Right atrium auricular region (tissue), 2 donors: ENCODE measurements at regions not wholly inside any gene's neighbourhood (a gene's known extent, or its start where the extent isn't known, plus 50 kb on each side); places are given as distances from the start of the nearest gene placed in this dataset.

ENCODE experiments used
- DNase-seq: peaks from one replicate; pipeline ENCODE4 v3.0.0-alpha.2; 2019; ENCODE audit warnings: low spot score
- H3K27ac ChIP-seq, 2 donors: fragments of 200-600 bp; sonication (generic); 1 replicate in 1 of 2; 2 replicates in 1 of 2; pipeline ENCODE4 v1.5.1; 2016 to 2019
- H3K27me3 ChIP-seq, 2 donors: fragments of 200-600 bp; sonication (generic); one replicate each; pipeline versions ENCODE4 v1.5.1 to v1.6.0; 2017 to 2019
- H3K36me3 ChIP-seq: fragments of 200-600 bp; sonication (generic); one replicate; pipeline ENCODE4 v1.5.1; 2016
- H3K4me1 ChIP-seq, 2 donors: fragments of 200-600 bp; sonication (generic); one replicate each; pipeline versions ENCODE4 v1.5.1 to v1.6.0; 2017 to 2019
- H3K4me3 ChIP-seq, 2 donors: fragments of 200-600 bp; sonication (generic); 1 replicate in 1 of 2; 2 replicates in 1 of 2; pipeline ENCODE4 v1.5.1; 2017 to 2019; ENCODE audit warnings: mild to moderate bottlenecking in 1 of 2, moderate library complexity in 1 of 2
- H3K9me3 ChIP-seq, 2 donors: fragments of 200-600 bp; sonication (generic); one replicate each; pipeline ENCODE4 v1.5.1; 2019
- CTCF ChIP-seq, 2 donors: fragments of 200-600 bp; sonication (generic); IDR thresholded peaks; one replicate each; pipeline ENCODE4 v1.5.1; 2019; ENCODE audit warnings: antibody characterized with exemption in 2 of 2

- H3K4me1 ChIP-seq, result no peaks in the 10 kb centered on the region
- H3K4me3 ChIP-seq, result no peak overlapping the region
- H3K9me3 ChIP-seq, result peaks cover 0 to 25% of the 10 kb centered on the region in 2 donors
- no peak for TF ChIP-seq CTCF (IDR thresholded peaks at IDR 0.05)
- no peaks in the 10 kb centered on the region for H3K36me3 ChIP-seq
- H3K27ac ChIP-seq, result no peak overlapping the region
- no peak for DNase-seq
- H3K27me3 ChIP-seq, result no peaks in the 10 kb centered on the region
Measured at GRCh38 chr9:135310134-135310533, 169.4 kb upstream of the PPP1R26 start.

GRCh38 chr9:135315572-135315971 lies 164.0 kb upstream of the PPP1R26 start:
- DNase-seq, result no peak
- Histone ChIP-seq H3K4me3 (no peak overlapping the region), H3K27me3 (no peaks in the 10 kb centered on the region), H3K4me1 (no peaks in the 10 kb centered on the region), H3K36me3 (no peaks in the 10 kb centered on the region), H3K27ac (no peak overlapping the region), H3K9me3 (peaks cover 0 to 25% of the 10 kb centered on the region in 2 donors)
- TF ChIP-seq CTCF (IDR thresholded peaks at IDR 0.05), result no peak

DNA sequence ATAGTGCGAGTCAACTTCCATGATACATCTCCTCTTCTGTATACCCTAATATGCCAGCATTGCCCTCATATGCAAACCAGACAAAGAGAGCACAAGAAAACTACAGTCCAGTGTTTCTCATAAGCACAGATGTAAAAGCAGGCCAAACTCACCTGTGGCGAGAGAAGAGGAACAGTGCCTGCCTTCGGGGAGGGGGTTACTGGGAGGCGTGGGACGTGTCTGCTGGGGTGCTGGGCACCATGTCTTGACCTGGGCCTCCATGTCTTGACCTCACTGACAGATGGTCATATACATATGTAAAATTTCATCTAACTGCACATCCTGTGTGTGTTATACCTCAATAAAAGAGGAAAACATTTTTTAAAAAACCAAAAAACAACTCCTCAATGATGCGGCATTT lies 159.3 kb upstream of the PPP1R26 start:
- Histone ChIP-seq H3K27me3 (no peaks in the 10 kb centered on the region), H3K4me3 (no peak overlapping the region), H3K9me3 (no peaks in the 10 kb centered on the region), H3K4me1 (no peaks in the 10 kb centered on the region), H3K27ac (no peak overlapping the region), H3K36me3 (no peaks in the 10 kb centered on the region)
- no peak for TF ChIP-seq CTCF (IDR thresholded peaks at IDR 0.05)
- no peak for DNase-seq

GRCh38 chr9:135320943-135321342 lies 158.6 kb upstream of the PPP1R26 start:
- DNase-seq, result no peak
- Histone ChIP-seq H3K27ac (no peak overlapping the region), H3K9me3 (no peaks in the 10 kb centered on the region), H3K27me3 (no peaks in the 10 kb centered on the region), H3K36me3 (no peaks in the 10 kb centered on the region), H3K4me3 (no peak overlapping the region), H3K4me1 (no peaks in the 10 kb centered on the region)
- no peak for TF ChIP-seq CTCF (IDR thresholded peaks at IDR 0.05)

- Histone ChIP-seq H3K9me3 (no peaks in the 10 kb centered on the region), H3K36me3 (no peaks in the 10 kb centered on the region), H3K27me3 (no peaks in the 10 kb centered on the region), H3K4me1 (no peaks in the 10 kb centered on the region), H3K27ac (no peak overlapping the region), H3K4me3 (no peak overlapping the region)
- TF ChIP-seq CTCF (IDR thresholded peaks at IDR 0.05), result no peak
- no peak for DNase-seq
Measured at GRCh38 chr9:135321580-135321979, 158.0 kb upstream of the PPP1R26 start.

GRCh38 chr9:135324329-135324728 lies 155.3 kb upstream of the PPP1R26 start:
- no peak for DNase-seq
- no peaks in the 10 kb centered on the region for H3K4me1 ChIP-seq
- no peak for TF ChIP-seq CTCF (IDR thresholded peaks at IDR 0.05)
- H3K36me3 ChIP-seq, result no peaks in the 10 kb centered on the region
- H3K9me3 ChIP-seq, result no peaks in the 10 kb centered on the region
- no peaks in the 10 kb centered on the region for H3K27me3 ChIP-seq
- H3K27ac ChIP-seq, result no peak overlapping the region
- no peak overlapping the region for H3K4me3 ChIP-seq
